HG03064 (cell line): ENCODE measurements at regions not wholly inside any gene's neighbourhood (a gene's known extent, or its start where the extent isn't known, plus 50 kb on each side); places are given as distances from the start of the nearest gene placed in this dataset.
"Not testable (repeated sequence)": the region's sequence is repeated elsewhere in the genome, so short reads cannot be mapped to it uniquely, and the experiment has no call there.

Experiments
- ATAC-seq: cut with Tn5 transposase; IDR thresholded peaks from one replicate; pipeline ENCODE4 v1.9.1; 2021; ENCODE audit warnings: low read depth; ENCODE audit not compliant: unreplicated experiment

GRCh38 chr21:35624901-35625300 lies 435.4 kb downstream of the SETD4 start:
- no peak for ATAC-seq

GRCh38 chr21:35622612-35623011 lies 437.7 kb downstream of the SETD4 start:
- ATAC-seq, result no peak

GRCh38 chr21:35619184-35619583 lies 441.1 kb downstream of the SETD4 start:
- no peak for ATAC-seq

GRCh38 chr21:35617491-35617890 lies 442.8 kb downstream of the SETD4 start:
- no peak for ATAC-seq

- no peak for ATAC-seq
Measured at GRCh38 chr21:35616090-35616489, 444.2 kb downstream of the SETD4 start.

GRCh38 chr21:35615325-35615724 lies 445.0 kb downstream of the SETD4 start:
- ATAC-seq, result no peak

GRCh38 chr21:35614396-35614921 lies 445.9 kb downstream of the SETD4 start:
- no peak for ATAC-seq

GRCh38 chr21:35611708-35612132 lies 448.6 kb downstream of the SETD4 start:
- no peak for ATAC-seq

GRCh38 chr21:35609263-35609662 lies 451.1 kb downstream of the SETD4 start:
- ATAC-seq, result no peak

- ATAC-seq, result no peak
Measured at GRCh38 chr21:35607406-35607805, 452.9 kb downstream of the SETD4 start.

GRCh38 chr21:35606578-35606977 lies 453.7 kb downstream of the SETD4 start:
- ATAC-seq, result no peak

- ATAC-seq, result no peak
Measured at GRCh38 chr21:35606146-35606545, 454.2 kb downstream of the SETD4 start.

GRCh38 chr21:35603494-35603893 lies 456.8 kb downstream of the SETD4 start:
- no peak for ATAC-seq

- ATAC-seq, result no peak
Measured at GRCh38 chr21:35602811-35603362, 457.4 kb downstream of the SETD4 start.

GRCh38 chr21:35601211-35601610 lies 459.1 kb downstream of the SETD4 start:
- no peak for ATAC-seq

- no peak for ATAC-seq
Measured at GRCh38 chr21:35599164-35599563, 461.2 kb downstream of the SETD4 start.

GRCh38 chr21:35597750-35598339 lies 462.5 kb downstream of the SETD4 start:
- ATAC-seq, result no peak

- no peak for ATAC-seq
Measured at GRCh38 chr21:35594905-35595304, 465.4 kb downstream of the SETD4 start.

- no peak for ATAC-seq
Measured at GRCh38 chr21:35593000-35593502, 467.3 kb downstream of the SETD4 start.

- ATAC-seq, result not testable (repeated sequence)
Measured at GRCh38 chr21:35590284-35590683, 470.0 kb downstream of the SETD4 start.

- ATAC-seq, result no peak
Measured at GRCh38 chr21:35587841-35588380, 472.4 kb downstream of the SETD4 start.

- ATAC-seq, result no peak
Measured at GRCh38 chr21:35586305-35586704, 474.0 kb downstream of the SETD4 start.
